HL-60 (cell line): ENCODE measurements at regions not wholly inside any gene's neighbourhood (a gene's known extent, or its start where the extent isn't known, plus 50 kb on each side); places are given as distances from the start of the nearest gene placed in this dataset.

Source experiments
- SPI1 ChIP-seq: IDR thresholded peaks from 2 replicates; pipeline ENCODE4 v1.6.1; 2012; ENCODE audit warnings: low read depth, mild to moderate bottlenecking, borderline replicate concordance
- TF ChIP-seq, protein P1 (sequence below): IDR thresholded peaks from one replicate; pipeline ENCODE4 v1.5.1; 2011; ENCODE audit warnings: low read length, control low read depth, inconsistent platforms; ENCODE audit not compliant: insufficient read depth

GRCh38 chr6:138657065-138657425 lies 116.5 kb upstream of the CCDC28A start:
- TF ChIP-seq, protein P1, sequence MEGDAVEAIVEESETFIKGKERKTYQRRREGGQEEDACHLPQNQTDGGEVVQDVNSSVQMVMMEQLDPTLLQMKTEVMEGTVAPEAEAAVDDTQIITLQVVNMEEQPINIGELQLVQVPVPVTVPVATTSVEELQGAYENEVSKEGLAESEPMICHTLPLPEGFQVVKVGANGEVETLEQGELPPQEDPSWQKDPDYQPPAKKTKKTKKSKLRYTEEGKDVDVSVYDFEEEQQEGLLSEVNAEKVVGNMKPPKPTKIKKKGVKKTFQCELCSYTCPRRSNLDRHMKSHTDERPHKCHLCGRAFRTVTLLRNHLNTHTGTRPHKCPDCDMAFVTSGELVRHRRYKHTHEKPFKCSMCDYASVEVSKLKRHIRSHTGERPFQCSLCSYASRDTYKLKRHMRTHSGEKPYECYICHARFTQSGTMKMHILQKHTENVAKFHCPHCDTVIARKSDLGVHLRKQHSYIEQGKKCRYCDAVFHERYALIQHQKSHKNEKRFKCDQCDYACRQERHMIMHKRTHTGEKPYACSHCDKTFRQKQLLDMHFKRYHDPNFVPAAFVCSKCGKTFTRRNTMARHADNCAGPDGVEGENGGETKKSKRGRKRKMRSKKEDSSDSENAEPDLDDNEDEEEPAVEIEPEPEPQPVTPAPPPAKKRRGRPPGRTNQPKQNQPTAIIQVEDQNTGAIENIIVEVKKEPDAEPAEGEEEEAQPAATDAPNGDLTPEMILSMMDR, result no peak
- no peak for TF ChIP-seq SPI1
